ENCODE measurements at regions not wholly inside any gene's neighbourhood (a gene's known extent, or its start where the extent isn't known, plus 50 kb on each side); places are given as distances from the start of the nearest gene placed in this dataset.

- H3K9me3 Mint-ChIP-seq = peaks cover 7% of the 10 kb centered on the region
- H3K4me3 Mint-ChIP-seq = no peak overlapping the region
- H3K27me3 Mint-ChIP-seq (ENCODE audit: low read depth) = no peaks in the 10 kb centered on the region
- no peak for DNase-seq (ENCODE audit: low spot score in 2 of 2, unreplicated experiment in 2 of 2)
- peaks cover 14% of the 10 kb centered on the region for H3K4me1 Mint-ChIP-seq
- no peak overlapping the region for H3K27ac Mint-ChIP-seq
- no peak for TF ChIP-seq CTCF (IDR thresholded peaks at IDR 0.05; ENCODE audit: unreplicated experiment)
- no peaks in the 10 kb centered on the region for H3K36me3 Mint-ChIP-seq
Observed at GRCh38 chr6:168722397-168722796, 281.4 kb downstream of the SMOC2 start.

DNA sequence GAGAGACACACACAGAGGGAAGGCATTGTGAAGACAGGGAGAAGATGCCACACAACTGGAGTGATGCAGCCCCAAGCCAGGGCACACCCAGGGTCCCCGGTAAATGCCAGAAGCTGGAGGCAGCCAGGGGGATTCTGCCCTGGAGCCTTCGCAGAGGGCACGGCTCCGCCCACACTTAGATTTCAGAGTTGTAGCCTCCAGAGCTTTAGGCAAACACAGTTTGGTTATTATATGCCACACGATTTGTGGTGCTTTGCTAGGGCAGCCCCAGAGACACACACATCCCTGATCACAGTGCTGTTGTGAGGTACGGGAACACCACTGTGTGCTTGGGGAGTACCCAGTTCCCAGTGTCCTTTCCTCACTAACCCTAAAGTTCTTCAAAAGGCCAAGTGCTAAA, 280.6 kb downstream of the SMOC2 start:
- peaks cover 7% of the 10 kb centered on the region for H3K9me3 Mint-ChIP-seq
- no peak overlapping the region for H3K4me3 Mint-ChIP-seq
- peaks cover 4% of the 10 kb centered on the region for H3K27me3 Mint-ChIP-seq (ENCODE audit: low read depth)
- peaks cover 14% of the 10 kb centered on the region for H3K4me1 Mint-ChIP-seq
- no peak for DNase-seq (ENCODE audit: low spot score in 2 of 2, unreplicated experiment in 2 of 2)
- no peak overlapping the region for H3K27ac Mint-ChIP-seq
- H3K36me3 Mint-ChIP-seq = no peaks in the 10 kb centered on the region
- no peak for TF ChIP-seq CTCF (IDR thresholded peaks at IDR 0.05; ENCODE audit: unreplicated experiment)

GRCh38 chr6:168719901-168720300, 278.9 kb downstream of the SMOC2 start:
- peaks cover 7% of the 10 kb centered on the region for H3K9me3 Mint-ChIP-seq
- H3K27me3 Mint-ChIP-seq (ENCODE audit: low read depth) = peaks cover 6% of the 10 kb centered on the region
- H3K36me3 Mint-ChIP-seq = no peaks in the 10 kb centered on the region
- H3K27ac Mint-ChIP-seq = no peak overlapping the region
- DNase-seq (ENCODE audit: low spot score in 2 of 2, unreplicated experiment in 2 of 2) = no peak
- no peaks in the 10 kb centered on the region for H3K4me1 Mint-ChIP-seq
- no peak for TF ChIP-seq CTCF (IDR thresholded peaks at IDR 0.05; ENCODE audit: unreplicated experiment)
- no peak overlapping the region for H3K4me3 Mint-ChIP-seq

DNA sequence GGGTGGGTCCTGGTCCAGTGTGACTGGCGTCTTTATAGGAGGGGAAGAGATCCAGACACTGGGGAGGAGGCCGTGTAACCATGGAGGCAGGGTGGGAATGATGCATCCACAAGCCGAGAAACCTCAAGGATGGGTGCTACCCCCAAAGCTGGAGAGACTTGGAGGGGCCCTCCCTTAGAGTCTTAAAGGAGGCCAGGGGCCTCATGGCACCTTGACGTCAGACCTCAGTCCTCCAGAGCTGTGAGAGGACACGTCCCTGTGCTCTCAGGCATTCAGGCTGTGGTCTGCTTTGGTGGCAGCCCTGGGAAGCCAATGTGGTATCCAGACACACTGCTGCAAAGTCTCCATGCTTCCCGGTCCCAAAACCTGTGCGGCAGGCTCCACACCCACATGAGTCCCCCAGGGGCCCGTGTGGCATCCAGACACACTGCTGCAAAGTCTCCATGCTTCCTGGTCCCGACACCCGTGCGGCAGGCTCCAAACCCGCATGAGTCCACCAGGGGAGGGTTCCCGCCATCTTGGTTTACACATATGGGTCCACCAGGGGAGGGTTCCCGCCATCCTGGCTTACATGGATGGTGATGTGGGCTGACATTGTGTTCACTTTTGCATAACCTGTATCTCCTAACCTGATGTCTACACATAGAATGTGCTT, 278.0 kb downstream of the SMOC2 start:
- DNase-seq (ENCODE audit: low spot score in 2 of 2, unreplicated experiment in 2 of 2) = no peak
- Mint-ChIP-seq H3K4me1 (no peaks in the 10 kb centered on the region), H3K36me3 (no peaks in the 10 kb centered on the region)

More for the DNA sequence above, 278.0 kb downstream of the SMOC2 start:
- no peak for TF ChIP-seq CTCF (IDR thresholded peaks at IDR 0.05; ENCODE audit: unreplicated experiment)
- Mint-ChIP-seq H3K9me3 (peaks cover 7% of the 10 kb centered on the region), H3K4me3 (no peak overlapping the region), H3K27ac (no peak overlapping the region), H3K27me3 (ENCODE audit: low read depth) (peaks cover 6% of the 10 kb centered on the region)
